ENCODE measurements at regions not wholly inside any gene's neighbourhood (a gene's known extent, or its start where the extent isn't known, plus 50 kb on each side); places are given as distances from the start of the nearest gene placed in this dataset.
A peak's percentile ranks its signal among the peaks of the same experiment; 100 is the strongest.

- H3K27me3 ChIP-seq, result no peaks in the 10 kb centered on the region
- no peaks in the 10 kb centered on the region for H3K36me3 ChIP-seq
- H3K9me3 ChIP-seq, result no peaks in the 10 kb centered on the region
- no peak for DNase-seq (ENCODE audit: low spot score in 2 of 2)
- peaks cover 46% of the 10 kb centered on the region for H3K4me1 ChIP-seq
- TF ChIP-seq EP300 (IDR thresholded peaks at IDR 0.05) (no peak), POLR2A (IDR thresholded peaks at IDR 0.05) (no peak), CTCF (IDR thresholded peaks at IDR 0.05) (no peak), POLR2AphosphoS5 (IDR thresholded peaks at IDR 0.05) (no peak)
- peak overlapping the region; percentile 87 for H3K27ac ChIP-seq
- H3K4me3 ChIP-seq, result no peak overlapping the region
- 78% methylated on average over 10 of the region's 10 CpGs for WGBS
Measured at GRCh38 chr6:6750594-6751265, 162.2 kb downstream of the LY86 start.

- TF ChIP-seq POLR2AphosphoS5 (IDR thresholded peaks at IDR 0.05), result no peak
- TF ChIP-seq POLR2A (IDR thresholded peaks at IDR 0.05), result no peak
- no peak for TF ChIP-seq CTCF (IDR thresholded peaks at IDR 0.05)
- no peak for TF ChIP-seq EP300 (IDR thresholded peaks at IDR 0.05)
- Histone ChIP-seq H3K36me3 (no peaks in the 10 kb centered on the region), H3K27me3 (no peaks in the 10 kb centered on the region), H3K4me3 (no peak overlapping the region), H3K4me1 (peaks cover 46% of the 10 kb centered on the region), H3K9me3 (no peaks in the 10 kb centered on the region), H3K27ac (peak overlapping the region; percentile 87)
- 40% methylated on average over 1 of the region's 2 CpGs for WGBS
- DNase-seq (ENCODE audit: low spot score in 2 of 2), result no peak
Measured at GRCh38 chr6:6751266-6751596, 162.7 kb downstream of the LY86 start.

GRCh38 chr6:6751619-6752023 is 163.1 kb downstream of the LY86 start:
- TF ChIP-seq EP300 (IDR thresholded peaks at IDR 0.05) (no peak), CTCF (IDR thresholded peaks at IDR 0.05) (no peak), POLR2AphosphoS5 (IDR thresholded peaks at IDR 0.05) (no peak), POLR2A (IDR thresholded peaks at IDR 0.05) (no peak)
- Histone ChIP-seq H3K36me3 (no peaks in the 10 kb centered on the region), H3K4me3 (no peak overlapping the region), H3K27ac (peak overlapping the region; percentile 87), H3K27me3 (no peaks in the 10 kb centered on the region), H3K9me3 (no peaks in the 10 kb centered on the region), H3K4me1 (peaks cover 46% of the 10 kb centered on the region)
- DNase-seq (ENCODE audit: low spot score in 2 of 2), result no peak
- 12% methylated on average over 8 of the region's 8 CpGs for WGBS

GRCh38 chr6:6752129-6752528 is 163.6 kb downstream of the LY86 start:
- no peak for DNase-seq (ENCODE audit: low spot score in 2 of 2)
- no peaks in the 10 kb centered on the region for H3K27me3 ChIP-seq
- TF ChIP-seq EP300 (IDR thresholded peaks at IDR 0.05), result no peak
- no peak for TF ChIP-seq POLR2AphosphoS5 (IDR thresholded peaks at IDR 0.05)
- TF ChIP-seq POLR2A (IDR thresholded peaks at IDR 0.05), result no peak
- no peak for TF ChIP-seq CTCF (IDR thresholded peaks at IDR 0.05)
- peaks cover 46% of the 10 kb centered on the region for H3K4me1 ChIP-seq
- H3K9me3 ChIP-seq, result no peaks in the 10 kb centered on the region
- no peaks in the 10 kb centered on the region for H3K36me3 ChIP-seq
- peak overlapping the region; percentile 87 for H3K27ac ChIP-seq
- 30% methylated on average over 4 of the region's 4 CpGs for WGBS
- no peak overlapping the region for H3K4me3 ChIP-seq

- DNase-seq (ENCODE audit: low spot score in 2 of 2), result no peak
- Histone ChIP-seq H3K27ac (no peak overlapping the region), H3K9me3 (no peaks in the 10 kb centered on the region), H3K4me1 (peaks cover 43% of the 10 kb centered on the region), H3K4me3 (no peak overlapping the region), H3K27me3 (no peaks in the 10 kb centered on the region), H3K36me3 (no peaks in the 10 kb centered on the region)
- TF ChIP-seq POLR2AphosphoS5 (IDR thresholded peaks at IDR 0.05), result no peak
- no peak for TF ChIP-seq POLR2A (IDR thresholded peaks at IDR 0.05)
- TF ChIP-seq CTCF (IDR thresholded peaks at IDR 0.05), result no peak
- TF ChIP-seq EP300 (IDR thresholded peaks at IDR 0.05), result no peak
- 94% methylated on average over 8 of the region's 8 CpGs for WGBS
Measured at GRCh38 chr6:6753301-6753700, 164.8 kb downstream of the LY86 start.
